ENCODE measurements at regions not wholly inside any gene's neighbourhood (a gene's known extent, or its start where the extent isn't known, plus 50 kb on each side); places are given as distances from the start of the nearest gene placed in this dataset.

DNA sequence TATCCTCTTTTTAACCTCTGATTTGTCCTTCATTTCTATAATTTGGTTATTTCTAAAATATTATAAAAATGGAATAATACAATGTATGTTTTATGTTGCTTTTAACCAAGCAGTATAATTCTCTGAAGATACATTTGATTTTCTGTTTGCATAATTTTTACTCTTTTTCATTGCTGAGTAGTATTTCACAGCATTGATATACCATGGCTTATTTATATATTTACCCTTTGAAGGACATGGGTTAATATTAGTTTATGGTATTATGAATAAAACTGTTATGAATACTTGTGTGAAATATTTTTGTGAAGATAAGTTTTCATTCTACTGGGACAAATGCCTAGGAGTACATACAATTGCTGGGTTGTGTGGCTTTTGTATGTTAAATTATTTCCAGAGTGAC lies 748.6 kb downstream of the TENT5A start:
- no peak for TF ChIP-seq POLR2A (IDR thresholded peaks at IDR 0.05)
- TF ChIP-seq, protein P1, sequence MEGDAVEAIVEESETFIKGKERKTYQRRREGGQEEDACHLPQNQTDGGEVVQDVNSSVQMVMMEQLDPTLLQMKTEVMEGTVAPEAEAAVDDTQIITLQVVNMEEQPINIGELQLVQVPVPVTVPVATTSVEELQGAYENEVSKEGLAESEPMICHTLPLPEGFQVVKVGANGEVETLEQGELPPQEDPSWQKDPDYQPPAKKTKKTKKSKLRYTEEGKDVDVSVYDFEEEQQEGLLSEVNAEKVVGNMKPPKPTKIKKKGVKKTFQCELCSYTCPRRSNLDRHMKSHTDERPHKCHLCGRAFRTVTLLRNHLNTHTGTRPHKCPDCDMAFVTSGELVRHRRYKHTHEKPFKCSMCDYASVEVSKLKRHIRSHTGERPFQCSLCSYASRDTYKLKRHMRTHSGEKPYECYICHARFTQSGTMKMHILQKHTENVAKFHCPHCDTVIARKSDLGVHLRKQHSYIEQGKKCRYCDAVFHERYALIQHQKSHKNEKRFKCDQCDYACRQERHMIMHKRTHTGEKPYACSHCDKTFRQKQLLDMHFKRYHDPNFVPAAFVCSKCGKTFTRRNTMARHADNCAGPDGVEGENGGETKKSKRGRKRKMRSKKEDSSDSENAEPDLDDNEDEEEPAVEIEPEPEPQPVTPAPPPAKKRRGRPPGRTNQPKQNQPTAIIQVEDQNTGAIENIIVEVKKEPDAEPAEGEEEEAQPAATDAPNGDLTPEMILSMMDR (IDR thresholded peaks at IDR 0.05): no peak
